SIG-M5 (cell line): ENCODE measurements at regions not wholly inside any gene's neighbourhood (a gene's known extent, or its start where the extent isn't known, plus 50 kb on each side); places are given as distances from the start of the nearest gene placed in this dataset.
"Not testable (repeated sequence)": the region's sequence is repeated elsewhere in the genome, so short reads cannot be mapped to it uniquely, and the experiment has no call there.

Experiments
- DNase-seq: peaks from one replicate; lab custom pipeline; 2025; lab: John Stamatoyannopoulos, UW

GRCh38 chr13:22748866-22749577 is 431.8 kb upstream of the SGCG start:
- DNase-seq = no peak

DNA sequence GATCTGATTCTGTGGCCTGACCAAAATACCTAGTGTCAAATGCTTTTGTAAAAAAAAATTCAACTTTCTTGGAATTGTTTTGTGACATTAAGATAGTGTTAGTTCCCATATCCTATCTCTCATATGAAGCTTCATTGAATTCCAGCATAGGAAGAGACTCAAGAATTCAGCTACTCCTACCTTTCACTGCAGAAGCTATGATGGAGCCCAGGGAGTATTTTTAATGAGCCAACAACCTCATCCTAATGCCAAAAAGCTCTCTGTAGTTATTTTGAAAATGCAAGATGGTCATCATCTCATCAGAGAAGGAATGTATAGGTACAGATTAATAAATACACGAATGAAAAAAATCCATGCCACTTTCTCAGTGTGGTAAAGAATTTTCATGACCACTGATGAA is 431.2 kb upstream of the SGCG start:
- DNase-seq = no peak

- DNase-seq = no peak
Measured at GRCh38 chr13:22757530-22758120, 423.2 kb upstream of the SGCG start.

- DNase-seq = no peak
Measured at GRCh38 chr13:22758245-22758644, 422.5 kb upstream of the SGCG start.

DNA sequence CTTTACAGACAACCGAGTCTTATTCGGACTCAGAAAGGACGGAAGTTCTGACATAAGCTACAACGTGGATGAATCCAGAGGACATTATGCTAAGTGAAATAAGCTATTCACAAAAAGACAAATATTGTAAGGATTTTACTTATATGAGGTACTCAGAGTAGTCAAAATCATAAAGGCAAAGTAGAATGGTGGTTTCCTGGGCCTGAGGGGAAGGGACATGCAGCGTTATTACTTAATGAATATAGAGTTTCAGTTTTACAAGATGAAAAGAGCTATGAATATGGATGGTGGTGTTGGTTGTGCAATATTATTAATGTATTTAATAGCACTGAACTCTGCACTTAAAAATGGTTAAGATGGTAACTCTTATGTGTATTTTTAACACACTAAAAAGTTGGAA is 419.1 kb upstream of the SGCG start:
- DNase-seq = no peak

- no peak for DNase-seq
Measured at GRCh38 chr13:22765547-22765946, 415.2 kb upstream of the SGCG start.

- DNase-seq = no peak
Measured at GRCh38 chr13:22770891-22771290, 409.9 kb upstream of the SGCG start.

GRCh38 chr13:22773465-22773864 is 407.3 kb upstream of the SGCG start:
- no peak for DNase-seq

DNA sequence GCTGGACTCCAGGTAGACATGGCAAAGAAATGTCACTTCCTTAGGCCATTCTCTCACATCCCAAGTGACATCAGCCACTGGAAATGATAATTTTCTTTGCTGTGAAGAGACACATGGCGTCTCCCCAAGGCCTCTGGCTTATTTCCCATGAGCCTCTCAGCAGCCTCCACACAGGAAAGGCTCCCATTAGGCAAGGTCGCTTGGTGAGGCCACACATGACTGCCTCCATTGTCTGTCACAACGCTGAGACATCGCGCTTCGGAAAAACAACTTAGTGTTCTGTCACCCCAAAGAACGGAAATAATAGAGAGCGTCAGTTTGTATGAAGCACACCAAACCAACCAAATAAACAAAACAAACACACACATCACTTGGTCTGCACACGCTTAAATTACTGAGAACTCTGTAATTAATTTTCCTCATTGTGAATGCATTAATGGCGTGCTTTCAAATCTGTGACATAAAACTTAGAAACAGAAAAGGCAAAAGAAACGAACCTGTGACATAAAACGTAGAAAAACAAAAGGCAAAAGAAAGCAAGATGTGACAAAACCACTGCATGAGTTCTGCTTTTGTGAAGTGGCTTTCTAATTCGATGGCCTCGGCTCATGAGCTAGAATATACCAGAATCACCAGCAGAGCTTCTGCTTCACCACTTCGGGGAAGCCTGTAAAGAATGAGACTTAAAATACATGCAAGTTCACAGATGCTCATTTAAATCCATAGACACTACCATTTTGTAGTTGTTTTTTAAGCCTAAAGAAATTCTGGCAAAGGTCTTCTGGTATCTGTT is 404.2 kb upstream of the SGCG start:
- DNase-seq = no peak

- no peak for DNase-seq
Measured at GRCh38 chr13:22777207-22777606, 403.6 kb upstream of the SGCG start.

DNA sequence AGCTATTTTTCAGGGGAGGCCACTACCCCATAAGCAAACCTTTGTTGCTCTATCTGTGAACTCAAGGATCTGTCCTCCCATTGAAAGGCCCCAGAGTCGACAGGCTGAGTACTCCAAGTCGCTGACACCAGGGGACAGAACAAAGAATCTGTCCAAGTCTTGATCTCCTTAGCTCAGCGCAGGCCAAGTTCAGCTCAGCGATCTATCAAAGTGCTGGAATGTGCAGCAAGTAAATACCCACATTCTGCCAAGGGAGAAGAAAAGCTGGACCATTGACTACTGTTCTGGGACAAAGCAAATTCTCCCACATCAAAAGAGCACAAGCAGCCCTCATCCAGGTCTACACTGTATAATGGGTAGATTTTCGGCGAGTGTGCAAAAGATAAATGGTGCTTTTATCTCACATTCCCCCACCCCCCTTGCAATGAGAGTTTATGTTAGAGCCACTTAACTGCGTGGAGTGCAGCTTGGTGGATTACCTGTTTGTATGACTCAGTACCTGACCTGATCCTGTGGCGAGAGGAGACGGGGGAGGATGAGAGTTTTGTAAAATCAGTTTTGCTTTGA is 391.7 kb upstream of the SGCG start:
- no peak for DNase-seq

DNA sequence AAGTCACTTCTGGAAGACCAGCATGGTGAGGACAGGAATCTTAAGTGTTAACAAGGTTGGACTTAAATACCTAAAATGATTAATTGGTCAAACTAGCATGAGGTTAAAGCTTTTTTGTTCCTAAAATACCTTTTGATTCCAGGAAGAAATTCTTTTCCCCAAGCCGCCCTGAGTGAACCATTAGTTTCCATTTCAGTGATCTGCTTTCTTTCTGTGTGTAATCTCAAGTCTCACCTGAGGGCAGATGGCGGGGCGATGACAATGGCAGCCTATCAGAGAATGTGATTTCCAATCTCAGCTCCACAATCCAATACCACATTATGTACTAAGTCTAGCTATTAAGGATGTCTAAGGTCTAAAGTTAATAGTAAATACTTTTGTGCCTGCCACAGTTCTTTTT is 390.9 kb upstream of the SGCG start:
- DNase-seq = no peak

DNA sequence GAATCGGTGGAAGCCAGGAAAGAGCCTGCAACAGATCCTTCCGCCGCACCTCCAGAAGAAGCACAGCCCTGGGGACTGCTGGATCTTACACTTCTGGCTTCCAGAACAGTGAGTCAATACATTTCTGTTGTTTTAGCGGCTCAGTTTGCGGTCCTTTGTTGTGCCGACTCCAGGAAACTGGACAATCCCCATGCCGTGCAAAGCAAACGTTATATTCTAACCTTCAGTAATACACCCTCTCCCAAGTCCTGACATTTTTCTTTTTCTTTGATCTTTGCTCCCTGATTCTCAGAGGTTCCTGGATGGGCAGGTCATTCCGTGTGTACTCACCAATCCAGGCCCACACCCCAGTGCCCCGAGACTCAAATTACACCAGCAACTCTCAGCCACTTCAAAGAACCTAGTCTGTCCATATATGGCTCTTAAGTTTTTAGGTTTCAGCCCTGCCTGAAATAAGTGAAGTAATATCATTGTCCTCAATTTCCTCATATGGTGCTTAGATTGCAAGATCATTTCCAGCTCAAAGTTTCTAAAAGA is 387.1 kb upstream of the SGCG start:
- no peak for DNase-seq

GRCh38 chr13:22800526-22801401 is 380.0 kb upstream of the SGCG start:
- DNase-seq = peak; percentile 5

GRCh38 chr13:22801402-22802003 is 379.3 kb upstream of the SGCG start:
- DNase-seq = no peak

GRCh38 chr13:22812793-22813192 is 368.0 kb upstream of the SGCG start:
- DNase-seq = no peak

- not testable (repeated sequence) for DNase-seq
Measured at GRCh38 chr13:22813531-22814377, 367.0 kb upstream of the SGCG start.

GRCh38 chr13:22814433-22814832 is 366.3 kb upstream of the SGCG start:
- DNase-seq = not testable (repeated sequence)

GRCh38 chr13:22821589-22821988 is 359.2 kb upstream of the SGCG start:
- no peak for DNase-seq

DNA sequence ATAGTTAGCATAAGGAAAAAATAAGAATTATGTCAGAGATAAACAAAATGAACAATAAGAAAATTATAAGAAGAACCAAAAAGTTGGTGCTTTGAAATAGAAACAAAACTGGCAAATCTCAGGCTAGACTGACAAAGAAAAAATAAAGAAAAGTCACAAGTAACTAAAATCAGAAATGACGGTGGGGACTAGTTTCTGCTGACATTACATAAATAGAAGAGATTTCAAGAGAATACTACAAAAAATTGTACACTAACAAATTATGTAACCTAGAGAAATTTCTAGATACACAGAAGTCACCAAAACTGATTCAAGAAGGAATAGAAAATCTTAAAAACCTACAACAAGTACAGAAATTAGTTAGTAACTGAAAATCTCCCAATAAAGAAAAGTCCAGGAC is 355.6 kb upstream of the SGCG start:
- DNase-seq = no peak
